ENCODE measurements at regions not wholly inside any gene's neighbourhood (a gene's known extent, or its start where the extent isn't known, plus 50 kb on each side); places are given as distances from the start of the nearest gene placed in this dataset.
"Not testable (repeated sequence)": the region's sequence is repeated elsewhere in the genome, so short reads cannot be mapped to it uniquely, and the experiment has no call there.

- DNase-seq, result no peak
Measured at GRCh38 chr5:36786448-36787012, 90.0 kb upstream of the NIPBL start.

DNA sequence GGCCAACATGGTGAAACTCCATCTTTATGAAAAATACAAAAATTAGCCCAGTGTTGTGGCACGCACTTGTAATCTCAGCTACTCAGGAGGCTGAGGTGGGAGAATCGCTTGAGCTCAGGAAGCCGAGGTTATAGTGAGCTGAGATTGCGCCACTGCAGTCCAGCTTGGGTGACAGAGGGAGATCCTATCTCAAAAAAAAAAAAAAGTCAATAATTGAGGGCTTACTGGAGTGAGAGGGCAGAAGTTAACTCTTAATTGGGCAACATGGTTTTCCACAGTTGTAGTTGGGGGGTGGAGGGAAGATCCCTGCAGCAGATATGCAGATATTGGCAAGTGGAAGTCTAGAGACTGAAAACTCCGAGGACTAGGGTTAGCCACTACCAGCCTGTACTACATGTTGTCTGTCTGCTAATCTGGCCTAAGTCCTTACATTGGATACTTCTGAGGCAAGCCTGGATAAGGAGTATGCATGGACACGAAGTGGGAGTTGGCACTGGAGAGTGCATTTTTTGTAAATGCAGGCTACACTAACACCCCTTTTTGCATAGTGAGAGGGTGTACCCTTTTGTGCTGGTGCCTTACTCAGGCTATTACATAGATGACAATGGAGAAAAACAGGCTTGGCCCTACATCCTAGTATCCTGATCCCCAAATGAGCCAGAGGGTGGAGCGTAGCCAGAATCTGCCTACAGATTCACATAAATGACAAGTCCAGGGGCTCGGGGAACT, 89.0 kb upstream of the NIPBL start:
- DNase-seq, result no peak

GRCh38 chr5:36790847-36791246, 85.7 kb upstream of the NIPBL start:
- DNase-seq, result no peak

DNA sequence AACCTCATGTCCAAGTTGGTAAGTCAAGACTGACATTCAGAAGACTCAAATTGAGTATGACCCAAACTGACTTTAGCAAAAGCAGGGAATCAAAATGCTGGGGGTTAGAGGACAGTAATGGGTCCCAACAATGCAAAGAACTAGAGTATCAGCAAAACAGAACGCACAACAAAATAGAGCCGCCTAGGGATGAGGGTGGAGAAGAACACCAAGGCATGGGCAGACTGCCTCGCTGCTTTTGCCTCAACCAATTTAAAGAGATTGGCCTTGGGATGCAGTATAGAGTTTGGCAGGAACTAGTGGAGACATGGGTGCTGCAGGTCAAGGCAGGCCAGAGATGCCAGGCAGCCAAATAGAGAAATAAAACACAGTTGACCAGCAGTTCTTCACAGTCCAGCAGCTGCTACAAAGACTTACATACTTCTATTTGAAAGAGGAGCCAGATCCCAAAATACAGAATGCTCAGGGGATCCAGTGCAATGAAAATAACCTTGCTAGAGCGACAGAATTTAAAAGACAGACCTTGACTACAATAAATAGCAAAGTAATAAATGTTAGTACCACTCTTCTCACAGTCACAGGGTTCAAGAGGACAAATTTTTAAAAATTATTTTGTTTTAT, 83.9 kb upstream of the NIPBL start:
- no peak for DNase-seq

- no peak for DNase-seq
Measured at GRCh38 chr5:36795366-36795765, 81.2 kb upstream of the NIPBL start.

- DNase-seq, result no peak
Measured at GRCh38 chr5:36796155-36796554, 80.4 kb upstream of the NIPBL start.

GRCh38 chr5:36801523-36801922, 75.0 kb upstream of the NIPBL start:
- DNase-seq, result no peak

GRCh38 chr5:36802187-36802586, 74.4 kb upstream of the NIPBL start:
- DNase-seq, result no peak

DNA sequence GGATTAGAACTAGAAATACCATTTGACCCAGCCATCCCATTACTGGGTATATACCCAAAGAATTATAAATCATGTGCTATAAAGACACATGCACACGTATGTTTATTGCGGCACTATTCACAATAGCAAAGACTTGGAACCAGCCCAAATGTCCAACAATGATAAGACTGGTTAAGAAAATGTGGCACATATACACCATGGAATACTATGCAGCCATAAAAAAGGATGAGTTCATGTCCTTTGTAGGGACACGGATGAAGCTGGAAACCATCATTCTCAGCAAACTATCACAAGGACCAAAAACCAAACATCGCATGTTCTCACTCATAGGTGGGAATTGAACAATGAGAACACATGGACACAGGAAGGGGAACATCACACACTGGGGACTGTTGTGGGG, 63.3 kb upstream of the NIPBL start:
- not testable (repeated sequence) for DNase-seq

GRCh38 chr5:36815871-36816270, 60.7 kb upstream of the NIPBL start:
- DNase-seq, result no peak

- DNase-seq, result no peak
Measured at GRCh38 chr5:36820900-36821299, 55.7 kb upstream of the NIPBL start.

GRCh38 chr5:36826694-36827093, 49.9 kb upstream of the NIPBL start:
- no peak for DNase-seq

Data from NCI-H2227 treated with DMSO at 0.1 percent for 48 hours (cell line).